ENCODE measurements at regions not wholly inside any gene's neighbourhood (a gene's known extent, or its start where the extent isn't known, plus 50 kb on each side); places are given as distances from the start of the nearest gene placed in this dataset.

- 54% methylated on average over 2 of the region's 2 CpGs for WGBS
- Histone ChIP-seq H3K36me3 (no peaks in the 10 kb centered on the region), H3K4me1 (no peaks in the 10 kb centered on the region), H3K27me3 (no peaks in the 10 kb centered on the region), H3K4me3 (no peak overlapping the region), H3K9me3 (no peaks in the 10 kb centered on the region), H3K27ac (replicated peaks in 1 of 4) (no peak overlapping the region)
- intact Hi-C loops (cut with DNase I): no loop called here
- DNase-seq (ENCODE audit: extremely low spot score): no peak
- TF ChIP-seq, protein P1, sequence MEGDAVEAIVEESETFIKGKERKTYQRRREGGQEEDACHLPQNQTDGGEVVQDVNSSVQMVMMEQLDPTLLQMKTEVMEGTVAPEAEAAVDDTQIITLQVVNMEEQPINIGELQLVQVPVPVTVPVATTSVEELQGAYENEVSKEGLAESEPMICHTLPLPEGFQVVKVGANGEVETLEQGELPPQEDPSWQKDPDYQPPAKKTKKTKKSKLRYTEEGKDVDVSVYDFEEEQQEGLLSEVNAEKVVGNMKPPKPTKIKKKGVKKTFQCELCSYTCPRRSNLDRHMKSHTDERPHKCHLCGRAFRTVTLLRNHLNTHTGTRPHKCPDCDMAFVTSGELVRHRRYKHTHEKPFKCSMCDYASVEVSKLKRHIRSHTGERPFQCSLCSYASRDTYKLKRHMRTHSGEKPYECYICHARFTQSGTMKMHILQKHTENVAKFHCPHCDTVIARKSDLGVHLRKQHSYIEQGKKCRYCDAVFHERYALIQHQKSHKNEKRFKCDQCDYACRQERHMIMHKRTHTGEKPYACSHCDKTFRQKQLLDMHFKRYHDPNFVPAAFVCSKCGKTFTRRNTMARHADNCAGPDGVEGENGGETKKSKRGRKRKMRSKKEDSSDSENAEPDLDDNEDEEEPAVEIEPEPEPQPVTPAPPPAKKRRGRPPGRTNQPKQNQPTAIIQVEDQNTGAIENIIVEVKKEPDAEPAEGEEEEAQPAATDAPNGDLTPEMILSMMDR (IDR thresholded peaks at IDR 0.05): no peak
- TF ChIP-seq POLR2AphosphoS5 (IDR thresholded peaks at IDR 0.05): no peak
- TF ChIP-seq EP300 (IDR thresholded peaks at IDR 0.05): no peak
- no peak for TF ChIP-seq POLR2A (IDR thresholded peaks at IDR 0.05; ENCODE audit: low read depth)
These were observed 1267.2 kb downstream of the RAPGEF2 start for GRCh38 chr4:160370046-160370445.

- Histone ChIP-seq H3K27me3 (no peaks in the 10 kb centered on the region), H3K9me3 (no peaks in the 10 kb centered on the region), H3K36me3 (no peaks in the 10 kb centered on the region), H3K4me1 (no peaks in the 10 kb centered on the region), H3K27ac (replicated peaks in 1 of 4) (no peak overlapping the region), H3K4me3 (no peak overlapping the region)
- no peak for TF ChIP-seq POLR2AphosphoS5 (IDR thresholded peaks at IDR 0.05)
- TF ChIP-seq, protein P1 (IDR thresholded peaks at IDR 0.05): no peak
- TF ChIP-seq POLR2A (IDR thresholded peaks at IDR 0.05; ENCODE audit: low read depth): no peak
- no peak for TF ChIP-seq EP300 (IDR thresholded peaks at IDR 0.05)
- intact Hi-C loops (cut with DNase I): no loop called here
- WGBS: 73% methylated on average over 1 of the region's 1 CpG
- DNase-seq (ENCODE audit: extremely low spot score): no peak
These were observed 1268.6 kb downstream of the RAPGEF2 start for GRCh38 chr4:160371446-160371845.

DNA sequence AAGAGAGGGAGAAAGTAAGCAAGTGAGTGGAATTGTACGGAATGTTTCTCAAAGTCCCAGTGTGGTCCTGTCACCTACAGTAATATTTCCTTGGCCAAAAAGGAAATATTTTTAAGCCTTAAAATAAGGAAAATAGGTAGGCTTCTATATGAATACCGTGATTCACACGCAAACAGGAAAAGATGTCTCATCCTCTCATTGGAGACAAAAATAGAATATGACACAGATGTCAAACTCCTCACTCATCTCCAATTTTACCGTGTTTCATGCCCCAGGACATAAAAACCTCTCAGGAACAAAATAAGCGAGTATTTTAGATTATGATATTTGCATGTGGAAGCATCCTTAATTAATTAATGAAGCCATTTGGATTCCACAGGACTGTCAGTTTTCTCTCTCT is 1269.5 kb downstream of the RAPGEF2 start:
- Histone ChIP-seq H3K36me3 (no peaks in the 10 kb centered on the region), H3K4me1 (no peaks in the 10 kb centered on the region), H3K4me3 (no peak overlapping the region), H3K27ac (replicated peaks in 1 of 4) (no peak overlapping the region), H3K9me3 (no peaks in the 10 kb centered on the region), H3K27me3 (no peaks in the 10 kb centered on the region)
- TF ChIP-seq POLR2AphosphoS5 (IDR thresholded peaks at IDR 0.05) (no peak), POLR2A (IDR thresholded peaks at IDR 0.05; ENCODE audit: low read depth) (no peak), EP300 (IDR thresholded peaks at IDR 0.05) (no peak)
- TF ChIP-seq, protein P1 (IDR thresholded peaks at IDR 0.05): no peak
- 76% methylated on average over 5 of the region's 5 CpGs for WGBS
- intact Hi-C loops (cut with DNase I): no loop called here
- no peak for DNase-seq (ENCODE audit: extremely low spot score)

DNA sequence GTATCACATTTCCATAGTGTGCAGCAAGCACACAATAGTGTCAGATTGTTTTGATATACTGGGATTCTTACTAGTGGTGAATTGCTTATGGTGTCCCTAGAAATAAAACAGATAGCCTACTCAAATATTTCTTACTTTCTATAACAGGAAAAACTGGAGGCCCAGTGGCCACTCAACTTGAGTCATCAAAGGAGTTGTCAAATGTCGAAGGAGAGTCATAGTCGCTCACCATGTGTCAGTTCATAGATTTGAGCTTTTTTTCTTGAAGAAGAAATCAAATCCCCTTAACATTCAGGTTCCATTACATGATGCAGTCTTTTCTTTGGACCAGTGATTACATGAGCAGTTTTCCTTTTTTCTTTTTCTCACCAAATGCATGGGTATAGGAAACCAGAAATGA is 1271.0 kb downstream of the RAPGEF2 start:
- no peaks in the 10 kb centered on the region for H3K27me3 ChIP-seq
- H3K4me1 ChIP-seq: no peaks in the 10 kb centered on the region
- no peaks in the 10 kb centered on the region for H3K9me3 ChIP-seq
- H3K27ac ChIP-seq (replicated peaks in 1 of 4): no peak overlapping the region
- 100% methylated on average over 2 of the region's 2 CpGs for WGBS
- TF ChIP-seq EP300 (IDR thresholded peaks at IDR 0.05) (no peak), POLR2AphosphoS5 (IDR thresholded peaks at IDR 0.05) (no peak), POLR2A (IDR thresholded peaks at IDR 0.05; ENCODE audit: low read depth) (no peak)
- TF ChIP-seq, protein P1 (IDR thresholded peaks at IDR 0.05): no peak
- H3K4me3 ChIP-seq: no peak overlapping the region
- no peaks in the 10 kb centered on the region for H3K36me3 ChIP-seq
- no peak for DNase-seq (ENCODE audit: extremely low spot score)
- intact Hi-C loops (cut with DNase I): no loop called here

DNA sequence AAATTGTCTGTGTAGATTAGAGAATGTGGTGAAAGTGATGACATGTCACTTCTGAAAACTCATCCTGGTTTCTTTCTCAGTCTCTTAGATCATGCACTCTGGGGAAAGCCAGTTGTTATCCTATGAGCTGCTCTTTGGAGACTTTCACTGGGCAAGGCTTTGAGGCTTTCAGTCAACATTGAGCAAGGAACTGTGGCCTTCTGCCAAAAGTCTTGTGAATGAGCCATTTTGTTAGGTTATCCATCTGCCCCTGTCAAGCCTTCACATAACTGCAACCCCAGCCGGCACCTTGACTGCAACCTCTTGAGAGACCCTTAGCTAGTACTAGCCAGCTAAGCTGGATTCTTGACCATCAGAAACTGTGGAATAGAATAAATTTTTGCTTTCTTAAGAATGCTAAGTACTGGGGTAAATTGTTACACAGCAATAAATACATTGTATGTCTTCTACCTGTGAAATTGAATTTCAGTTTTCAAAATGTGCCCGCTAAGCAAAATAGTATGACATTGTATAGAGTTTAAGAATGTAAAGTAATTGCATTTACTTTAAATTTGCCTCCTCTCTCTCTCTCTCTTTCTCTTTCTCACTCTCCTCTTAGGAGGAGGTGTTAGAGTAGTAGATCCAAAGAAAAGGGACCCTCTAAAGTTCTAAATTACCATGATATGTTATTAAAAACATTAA is 1273.0 kb downstream of the RAPGEF2 start:
- H3K9me3 ChIP-seq: no peaks in the 10 kb centered on the region
- H3K27ac ChIP-seq (replicated peaks in 1 of 4): no peak overlapping the region
- no peaks in the 10 kb centered on the region for H3K27me3 ChIP-seq
- WGBS: 68% methylated on average over 2 of the region's 2 CpGs
- no peak overlapping the region for H3K4me3 ChIP-seq
- H3K36me3 ChIP-seq: no peaks in the 10 kb centered on the region
- DNase-seq (ENCODE audit: extremely low spot score): no peak
- no peaks in the 10 kb centered on the region for H3K4me1 ChIP-seq
- intact Hi-C loops (cut with DNase I): no loop called here
- TF ChIP-seq POLR2A (IDR thresholded peaks at IDR 0.05; ENCODE audit: low read depth): no peak
- TF ChIP-seq EP300 (IDR thresholded peaks at IDR 0.05): no peak
- TF ChIP-seq, protein P1 (IDR thresholded peaks at IDR 0.05): no peak
- TF ChIP-seq POLR2AphosphoS5 (IDR thresholded peaks at IDR 0.05): no peak

All from esophagus muscularis mucosa (tissue), 4 donors.